AG10803 (cell line): ENCODE measurements at regions not wholly inside any gene's neighbourhood (a gene's known extent, or its start where the extent isn't known, plus 50 kb on each side); places are given as distances from the start of the nearest gene placed in this dataset.

Experiments
- DNase-seq: peaks from one replicate; pipeline ENCODE4 v3.0.0; 2010; ENCODE audit warnings: low read depth
- H3K4me3 ChIP-seq: 2 replicates; pipeline ENCODE4 v1.5.1; 2011; ENCODE audit warnings: mild to moderate bottlenecking, low read length, control low read depth
- CTCF ChIP-seq: conservative IDR thresholded peaks from 2 replicates; pipeline ENCODE4 v1.5.1; 2011; ENCODE audit warnings: mild to moderate bottlenecking, low read length, control low read depth, inconsistent platforms

- no peak for TF ChIP-seq CTCF
- DNase-seq: no peak
- H3K4me3 ChIP-seq: no peak overlapping the region
Observed at GRCh38 chr11:27191639-27192038, 151.0 kb downstream of the BBOX1 start.

GRCh38 chr11:27188696-27189095 lies 148.1 kb downstream of the BBOX1 start:
- DNase-seq: no peak
- no peak overlapping the region for H3K4me3 ChIP-seq
- TF ChIP-seq CTCF: no peak

- no peak for DNase-seq
- no peak overlapping the region for H3K4me3 ChIP-seq
- TF ChIP-seq CTCF: no peak
Observed at GRCh38 chr11:27187848-27188621, 147.4 kb downstream of the BBOX1 start.

GRCh38 chr11:27187075-27187847 lies 146.6 kb downstream of the BBOX1 start:
- DNase-seq: no peak
- H3K4me3 ChIP-seq: no peak overlapping the region
- TF ChIP-seq CTCF: no peak

GRCh38 chr11:27186580-27186979 lies 146.0 kb downstream of the BBOX1 start:
- DNase-seq: peak; percentile 47
- H3K4me3 ChIP-seq: no peak overlapping the region
- no peak for TF ChIP-seq CTCF

- DNase-seq: peak; percentile 67
- TF ChIP-seq CTCF: no peak
- H3K4me3 ChIP-seq: no peak overlapping the region
Observed at GRCh38 chr11:27184458-27185312, 144.1 kb downstream of the BBOX1 start.
